A673 (cell line): ENCODE measurements at regions not wholly inside any gene's neighbourhood (a gene's known extent, or its start where the extent isn't known, plus 50 kb on each side); places are given as distances from the start of the nearest gene placed in this dataset.
"Not testable (repeated sequence)": the region's sequence is repeated elsewhere in the genome, so short reads cannot be mapped to it uniquely, and the experiment has no call there.

Experiments used
- CTCF ChIP-seq: fragments of 300-800, 200-600 bp; sonication (generic); conservative IDR thresholded peaks from 2 replicates; pipeline ENCODE4 v1.5.1; 2017; ENCODE audit warnings: low read depth, mild to moderate bottlenecking, antibody characterized with exemption, low read length, moderate library complexity, mixed read lengths
- EZH2 ChIP-seq: fragments of 200-600 bp; sonication (generic); IDR thresholded peaks from 2 replicates; pipeline ENCODE4 v1.6.1; 2017; ENCODE audit warnings: borderline replicate concordance, low read depth, mild to moderate bottlenecking, mixed read lengths, antibody characterized with exemption, low read length; ENCODE audit not compliant: poor library complexity, severe bottlenecking

- not testable (repeated sequence) for TF ChIP-seq CTCF, EZH2
Measured at GRCh38 chr10:120798276-120798675, 52.9 kb upstream of the WDR11 start.
